GM23338 (cell line): ENCODE measurements at regions not wholly inside any gene's neighbourhood (a gene's known extent, or its start where the extent isn't known, plus 50 kb on each side); places are given as distances from the start of the nearest gene placed in this dataset.

ENCODE experiments used
- ATAC-seq: fragments of 200-7000 bp; cut with Tn5 transposase; 3 replicates; pipeline ENCODE4 v1.9.1; 2020
- DNase-seq: peaks from one replicate; pipeline ENCODE4 v3.0.0-alpha.2; 2015; ENCODE audit warnings: low spot score
- H2AFZ ChIP-seq: fragments of 200-600 bp; sonication (generic); 2 replicates; pipeline ENCODE4 v1.8.0; 2016; ENCODE audit warnings: antibody characterized with exemption, mild to moderate bottlenecking, moderate library complexity
- H3F3A ChIP-seq: fragments of 200-600 bp; sonication (generic); replicated peaks from 2 replicates; pipeline ENCODE4 v1.8.0; 2017; ENCODE audit warnings: antibody characterized with exemption, mixed run types, low read depth
- H3K27ac ChIP-seq: fragments of 200-600 bp; sonication (generic); 2 replicates; pipeline ENCODE4 v1.6.1; 2016; ENCODE audit warnings: low read depth
- H3K27me3 ChIP-seq: fragments of 200-600 bp; sonication (generic); 2 replicates; pipeline ENCODE4 v1.8.0; 2016; ENCODE audit warnings: mild to moderate bottlenecking, mixed run types, moderate library complexity; ENCODE audit not compliant: insufficient read depth
- H3K36me3 ChIP-seq: fragments of 200-600 bp; sonication (generic); 2 replicates; pipeline ENCODE4 v1.8.0; 2016; ENCODE audit warnings: mild to moderate bottlenecking; ENCODE audit not compliant: insufficient read depth
- H3K4me1 ChIP-seq: fragments of 200-600 bp; sonication (generic); 2 replicates; pipeline ENCODE4 v1.8.0; 2016; ENCODE audit warnings: mild to moderate bottlenecking, moderate library complexity; ENCODE audit not compliant: insufficient read depth
- H3K4me2 ChIP-seq: fragments of 200-600 bp; sonication (generic); 2 replicates; pipeline ENCODE4 v1.7.1; 2017; ENCODE audit warnings: mixed run types
- H3K4me3 ChIP-seq: fragments of 200-600 bp; sonication (generic); 2 replicates; pipeline ENCODE4 v1.6.1; 2016; ENCODE audit warnings: mixed run types
- H3K79me2 ChIP-seq: fragments of 200-600 bp; sonication (generic); replicated peaks from 2 replicates; pipeline ENCODE4 v1.8.0; 2017; ENCODE audit warnings: mild to moderate bottlenecking; ENCODE audit not compliant: insufficient read depth
- H3K9me2 ChIP-seq: fragments of 200-600 bp; sonication (generic); 2 replicates; pipeline ENCODE4 v1.8.0; 2017; ENCODE audit not compliant: insufficient read depth
- H4K20me1 ChIP-seq: fragments of 200-600 bp; sonication (generic); replicated peaks from 2 replicates; pipeline ENCODE4 v1.8.0; 2017; ENCODE audit warnings: mild to moderate bottlenecking; ENCODE audit not compliant: insufficient read depth
- H3K27ac Mint-ChIP-seq: 2 replicates; pipeline ENCODE4 v1.8.0; 2020; ENCODE audit warnings: inconsistent platforms, mild to moderate bottlenecking, moderate library complexity, mixed read lengths
- H3K27me3 Mint-ChIP-seq: 3 replicates; pipeline ENCODE4 v1.8.0; 2022; ENCODE audit warnings: low read depth, mild to moderate bottlenecking, moderate library complexity, mixed read lengths, inconsistent platforms; ENCODE audit not compliant: insufficient read depth, poor library complexity
- H3K36me3 Mint-ChIP-seq: 3 replicates; pipeline ENCODE4 v1.8.0; 2021; ENCODE audit warnings: low read depth, mild to moderate bottlenecking, inconsistent platforms, moderate library complexity, mixed read lengths
- H3K4me1 Mint-ChIP-seq: 3 replicates; pipeline ENCODE4 v1.8.0; 2020; ENCODE audit warnings: mild to moderate bottlenecking, inconsistent platforms, mixed read lengths
- H3K4me3 Mint-ChIP-seq: 3 replicates; pipeline ENCODE4 v1.8.0; 2021; ENCODE audit warnings: moderate library complexity, mild to moderate bottlenecking, inconsistent platforms, mixed read lengths
- H3K9me3 Mint-ChIP-seq: 3 replicates; pipeline ENCODE4 v1.8.0; 2020; ENCODE audit warnings: moderate library complexity, mild to moderate bottlenecking, inconsistent platforms, mixed read lengths
- CTCF ChIP-seq, 2 experiments: fragments of 200-600 bp in 1 of 2; sonication (generic) in 1 of 2; conservative IDR thresholded peaks; 2 replicates each; pipeline versions ENCODE4 v1.5.1 to v1.6.1; 2016 to 2017; ENCODE audit warnings: antibody characterized with exemption in 2 of 2, low read depth in 2 of 2, mild to moderate bottlenecking in 2 of 2, moderate library complexity in 1 of 2
- NANOG ChIP-seq: IDR thresholded peaks from 2 replicates; pipeline ENCODE4 v1.6.1; 2016; ENCODE audit warnings: antibody characterized with exemption, borderline replicate concordance
- ZNF462 ChIP-seq: fragments of 250-450 bp; sonication (Bioruptor Pico); IDR thresholded peaks from 2 replicates; pipeline ENCODE4 v1.5.0; 2020; ENCODE audit warnings: mild to moderate bottlenecking, moderate library complexity
- TF ChIP-seq, protein P1 (sequence below): IDR thresholded peaks from one replicate; pipeline ENCODE4 v1.6.1; 2018; ENCODE audit warnings: antibody characterized with exemption; ENCODE audit not compliant: unreplicated experiment

DNA sequence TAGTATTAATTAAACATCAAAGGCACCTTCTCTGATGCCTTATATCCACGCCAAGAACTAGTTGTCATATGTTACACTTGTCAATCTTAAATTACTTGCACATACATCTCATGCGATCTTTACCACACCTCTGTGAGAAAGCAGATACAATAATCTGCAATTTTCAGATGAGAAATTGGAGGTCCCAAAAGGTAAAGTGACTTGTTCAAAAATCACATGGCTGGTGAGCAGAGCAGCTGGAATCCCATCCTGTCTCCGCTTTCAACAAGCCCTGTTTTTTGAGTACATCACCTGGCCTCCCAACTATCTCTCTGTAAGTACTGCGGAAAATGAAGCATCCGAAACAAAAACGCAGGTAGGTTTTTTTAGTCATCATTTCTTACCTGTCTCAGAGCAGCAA lies 203.4 kb upstream of the FOXN3 start (continued):
- no peak for TF ChIP-seq ZNF462 (CRISPR knock-in tag)
- TF ChIP-seq CTCF (conservative IDR thresholded peaks at IDR 0.05; ENCODE audit: low read depth in 2 of 2), result no peak
- no peak for TF ChIP-seq NANOG

GRCh38 chr14:89619596-89619995 lies 202.6 kb upstream of the FOXN3 start:
- Mint-ChIP-seq H3K27me3 (peaks cover 13% of the 10 kb centered on the region), H3K27ac (peak overlapping the region; percentile 97), H3K4me3 (peak overlapping the region; percentile 87), H3K9me3 (no peaks in the 10 kb centered on the region; the same call in 2 of the 3 replicates), H3K4me1 (peaks cover 56% of the 10 kb centered on the region), H3K36me3 (0 out of 3 replicates have a peak, but pooled peaks cover 3% of the 10 kb centered on the region)
- peak overlapping the region; percentile 92 for H3K27ac ChIP-seq
- H3K36me3 ChIP-seq, result no peaks in the 10 kb centered on the region
- peaks cover 37% of the 10 kb centered on the region for H3K79me2 ChIP-seq
- peak overlapping the region; percentile 67 for H3K4me2 ChIP-seq
- H4K20me1 ChIP-seq, result no peaks in the 10 kb centered on the region
- peaks cover 4% of the 10 kb centered on the region; the same call in 1 of the 2 replicates for H3K9me2 ChIP-seq
- peak overlapping the region; percentile 67 for H3K4me3 ChIP-seq
- ATAC-seq, result no peak
- no peak for DNase-seq
- TF ChIP-seq, protein P1, sequence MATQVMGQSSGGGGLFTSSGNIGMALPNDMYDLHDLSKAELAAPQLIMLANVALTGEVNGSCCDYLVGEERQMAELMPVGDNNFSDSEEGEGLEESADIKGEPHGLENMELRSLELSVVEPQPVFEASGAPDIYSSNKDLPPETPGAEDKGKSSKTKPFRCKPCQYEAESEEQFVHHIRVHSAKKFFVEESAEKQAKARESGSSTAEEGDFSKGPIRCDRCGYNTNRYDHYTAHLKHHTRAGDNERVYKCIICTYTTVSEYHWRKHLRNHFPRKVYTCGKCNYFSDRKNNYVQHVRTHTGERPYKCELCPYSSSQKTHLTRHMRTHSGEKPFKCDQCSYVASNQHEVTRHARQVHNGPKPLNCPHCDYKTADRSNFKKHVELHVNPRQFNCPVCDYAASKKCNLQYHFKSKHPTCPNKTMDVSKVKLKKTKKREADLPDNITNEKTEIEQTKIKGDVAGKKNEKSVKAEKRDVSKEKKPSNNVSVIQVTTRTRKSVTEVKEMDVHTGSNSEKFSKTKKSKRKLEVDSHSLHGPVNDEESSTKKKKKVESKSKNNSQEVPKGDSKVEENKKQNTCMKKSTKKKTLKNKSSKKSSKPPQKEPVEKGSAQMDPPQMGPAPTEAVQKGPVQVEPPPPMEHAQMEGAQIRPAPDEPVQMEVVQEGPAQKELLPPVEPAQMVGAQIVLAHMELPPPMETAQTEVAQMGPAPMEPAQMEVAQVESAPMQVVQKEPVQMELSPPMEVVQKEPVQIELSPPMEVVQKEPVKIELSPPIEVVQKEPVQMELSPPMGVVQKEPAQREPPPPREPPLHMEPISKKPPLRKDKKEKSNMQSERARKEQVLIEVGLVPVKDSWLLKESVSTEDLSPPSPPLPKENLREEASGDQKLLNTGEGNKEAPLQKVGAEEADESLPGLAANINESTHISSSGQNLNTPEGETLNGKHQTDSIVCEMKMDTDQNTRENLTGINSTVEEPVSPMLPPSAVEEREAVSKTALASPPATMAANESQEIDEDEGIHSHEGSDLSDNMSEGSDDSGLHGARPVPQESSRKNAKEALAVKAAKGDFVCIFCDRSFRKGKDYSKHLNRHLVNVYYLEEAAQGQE, result no peak
- TF ChIP-seq NANOG, result peak; percentile 63; the same call in 1 of the 2 replicates
- H3K27me3 ChIP-seq, result no peaks in the 10 kb centered on the region
- H3F3A ChIP-seq, result 0 out of 2 replicates have a peak, but pooled peaks cover 17% of the 10 kb centered on the region
- H3K4me1 ChIP-seq, result peaks cover 37% of the 10 kb centered on the region
- H2AFZ ChIP-seq, result no peak overlapping the region
